HG03457 (cell line): ENCODE measurements at regions not wholly inside any gene's neighbourhood (a gene's known extent, or its start where the extent isn't known, plus 50 kb on each side); places are given as distances from the start of the nearest gene placed in this dataset.
"Not testable (repeated sequence)": the region's sequence is repeated elsewhere in the genome, so short reads cannot be mapped to it uniquely, and the experiment has no call there.

Experiments used
- ATAC-seq: cut with Tn5 transposase; IDR thresholded peaks from one replicate; pipeline ENCODE4 v1.9.1; 2021; ENCODE audit warnings: moderate number of reproducible peaks; ENCODE audit not compliant: unreplicated experiment

DNA sequence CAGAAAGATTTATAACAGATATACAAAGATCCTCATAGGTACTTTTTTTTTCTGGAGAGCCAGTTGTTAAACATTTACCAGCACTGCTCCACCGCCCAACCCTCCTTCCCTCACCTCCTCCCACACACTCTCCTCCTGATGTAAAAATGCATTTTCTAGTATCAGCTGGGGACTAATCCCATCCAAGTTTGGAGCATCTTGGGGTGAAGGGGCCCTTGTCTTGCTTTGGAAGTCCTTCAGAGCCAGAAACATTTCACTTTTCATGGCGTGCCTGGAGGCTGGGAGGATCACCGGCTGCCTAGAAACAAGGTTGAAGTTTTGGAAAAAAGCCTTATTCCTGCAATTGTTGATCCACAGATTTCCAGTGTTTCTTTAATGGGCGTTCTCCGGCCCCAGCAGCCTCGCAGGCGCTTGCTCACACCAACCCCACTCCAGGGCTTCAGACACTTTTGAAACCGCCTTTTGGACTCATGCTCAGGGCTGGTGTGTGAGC lies 165.1 kb upstream of the AFDN start:
- ATAC-seq = no peak

DNA sequence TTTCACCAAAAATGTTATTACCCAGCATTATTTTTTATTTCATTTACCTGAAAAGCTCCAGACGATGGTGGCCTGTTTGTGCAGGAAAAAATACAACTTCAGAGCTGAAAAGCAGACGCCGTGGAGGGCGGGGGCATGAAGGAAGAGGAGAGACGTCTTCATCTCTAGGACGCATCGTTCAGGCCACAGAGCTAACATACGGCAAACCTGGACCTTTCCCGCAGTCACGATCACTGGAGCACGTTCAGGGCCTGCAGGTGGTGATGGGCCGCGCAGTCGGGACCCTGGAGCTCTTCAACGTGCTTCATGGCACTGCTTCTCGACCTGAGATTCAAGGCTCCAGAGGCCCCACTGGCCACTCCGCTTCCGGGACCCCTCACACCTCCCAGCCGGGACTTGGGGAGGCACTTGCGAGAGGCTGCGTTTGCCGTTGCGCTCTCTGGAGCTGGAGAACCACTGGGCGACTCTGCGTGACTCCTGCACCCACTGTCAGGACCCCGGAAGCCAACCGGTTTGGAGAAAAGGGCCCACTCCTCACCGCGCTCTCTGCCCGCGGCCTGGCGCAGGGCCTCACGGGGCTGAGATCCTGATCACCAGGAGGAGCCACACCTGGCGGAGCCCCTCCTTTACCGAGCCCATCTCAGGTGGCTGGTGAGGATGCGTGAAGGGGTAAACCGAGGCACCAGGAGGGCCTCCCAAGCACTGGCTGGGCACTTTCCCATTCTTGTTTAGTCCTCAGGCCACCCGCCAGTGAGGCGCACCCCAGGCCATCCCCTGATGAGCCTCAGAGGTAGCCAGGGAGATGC lies 164.4 kb upstream of the AFDN start:
- ATAC-seq = no peak

DNA sequence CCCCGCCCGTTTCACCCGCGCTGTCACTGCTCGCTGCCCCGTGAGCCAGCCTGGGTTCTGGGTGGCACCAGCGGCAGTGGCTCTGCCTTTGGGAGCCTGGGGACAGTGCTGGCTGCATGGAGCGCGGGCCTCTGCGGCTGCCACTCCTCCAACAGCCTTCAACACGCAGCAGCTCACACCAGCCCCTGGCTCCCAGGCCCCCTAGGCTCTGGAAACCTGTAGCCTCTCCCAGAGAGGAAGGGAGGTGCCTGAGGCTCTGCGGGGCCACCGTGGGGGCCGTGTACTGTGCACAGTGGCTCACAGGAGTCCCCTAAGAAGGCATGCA lies 163.9 kb upstream of the AFDN start:
- ATAC-seq = no peak

DNA sequence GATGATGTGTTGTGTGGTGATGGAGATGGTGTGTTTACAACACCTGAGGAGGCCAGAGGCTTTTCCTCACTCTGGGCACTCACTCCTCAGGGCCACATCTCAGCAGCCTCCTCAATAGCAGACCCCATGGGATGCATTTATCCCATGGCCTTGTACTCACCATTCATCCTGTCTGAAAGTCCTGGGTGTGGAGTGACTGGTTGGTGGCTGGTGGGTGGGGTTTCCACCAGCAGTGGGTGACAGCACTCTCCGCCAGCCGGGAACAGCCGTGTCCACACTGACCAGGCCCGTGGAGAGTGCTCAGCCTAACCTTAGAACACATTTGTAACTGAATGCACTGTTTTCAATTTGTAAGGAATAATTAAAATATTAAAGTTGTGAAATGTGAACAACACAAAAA lies 163.4 kb upstream of the AFDN start:
- no peak for ATAC-seq

DNA sequence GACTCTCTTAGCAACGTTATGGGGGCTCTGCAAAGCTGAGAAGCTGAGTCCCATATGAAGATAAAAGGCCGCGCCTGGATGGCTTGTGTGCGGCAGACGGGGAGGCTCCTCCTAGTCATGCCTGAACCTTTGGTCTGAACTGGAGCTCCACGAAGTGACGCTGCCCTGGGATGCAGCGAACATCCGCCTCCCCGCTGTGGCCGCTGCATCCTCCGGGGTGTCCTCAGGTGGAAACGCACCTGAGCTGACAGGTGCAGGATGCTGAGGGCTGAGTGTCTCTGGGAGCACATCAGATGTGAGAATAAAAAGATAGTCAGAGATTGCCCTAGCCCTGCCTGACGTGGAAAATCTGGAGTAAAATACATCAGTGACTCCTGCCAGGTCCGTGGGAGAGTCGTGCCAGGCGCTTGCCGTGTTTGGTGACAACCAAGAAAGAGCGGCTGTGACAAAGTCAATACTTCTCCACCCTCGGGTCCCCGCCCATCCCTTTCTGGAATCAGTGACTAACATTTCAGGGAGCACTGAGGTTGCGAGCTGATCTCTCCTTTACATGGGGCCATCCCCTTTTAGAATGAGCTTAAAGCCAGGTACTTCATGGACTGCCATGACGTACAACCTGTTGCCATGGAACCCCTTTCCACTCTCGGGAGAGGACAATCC lies 162.8 kb upstream of the AFDN start:
- ATAC-seq = no peak

DNA sequence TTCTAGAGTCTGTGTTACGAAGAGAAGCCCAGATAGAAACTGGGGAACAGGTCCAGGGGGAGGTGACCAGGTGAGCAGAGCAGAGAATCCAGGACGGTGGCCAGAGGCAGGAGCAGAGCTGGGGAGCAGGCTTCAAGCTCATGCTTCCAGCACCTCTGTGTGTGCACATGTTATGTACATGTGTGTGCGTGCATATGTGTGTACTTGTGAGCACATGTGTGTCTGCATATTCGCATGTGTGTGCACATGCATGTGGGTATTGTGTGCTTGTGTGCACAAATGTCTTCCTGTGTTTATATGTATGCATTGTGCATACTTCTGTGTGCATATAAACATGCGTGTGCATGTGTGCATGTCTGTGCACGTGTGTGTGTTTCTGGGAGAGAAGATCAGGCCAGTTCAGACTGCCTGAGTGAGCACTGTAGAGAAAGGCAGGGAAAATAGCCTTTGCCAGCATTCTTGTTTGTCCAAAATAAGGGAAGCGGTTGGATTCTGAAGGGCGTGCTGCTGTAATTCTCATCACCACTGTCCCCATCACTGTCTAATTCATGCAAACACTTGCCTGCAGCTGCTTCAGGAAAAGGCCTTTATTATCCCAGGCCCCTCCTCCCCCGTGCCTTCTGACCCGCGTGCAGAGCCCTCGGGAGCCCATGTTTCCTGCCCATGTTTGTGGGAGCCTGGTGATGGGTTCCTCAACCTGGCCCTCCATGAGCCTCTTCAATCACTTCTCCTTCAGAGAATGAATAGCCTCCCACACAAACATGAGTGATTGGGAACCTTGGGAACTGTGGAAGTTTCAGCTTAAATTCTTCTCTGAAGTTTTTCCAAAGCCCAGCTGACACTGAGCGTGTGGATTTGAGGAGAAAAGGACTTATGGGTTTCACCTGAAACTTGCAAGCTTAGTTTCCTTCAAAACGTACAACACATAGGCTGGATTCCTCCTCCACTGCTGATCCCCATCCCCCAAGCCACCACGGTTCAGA lies 161.7 kb upstream of the AFDN start:
- ATAC-seq = no peak

DNA sequence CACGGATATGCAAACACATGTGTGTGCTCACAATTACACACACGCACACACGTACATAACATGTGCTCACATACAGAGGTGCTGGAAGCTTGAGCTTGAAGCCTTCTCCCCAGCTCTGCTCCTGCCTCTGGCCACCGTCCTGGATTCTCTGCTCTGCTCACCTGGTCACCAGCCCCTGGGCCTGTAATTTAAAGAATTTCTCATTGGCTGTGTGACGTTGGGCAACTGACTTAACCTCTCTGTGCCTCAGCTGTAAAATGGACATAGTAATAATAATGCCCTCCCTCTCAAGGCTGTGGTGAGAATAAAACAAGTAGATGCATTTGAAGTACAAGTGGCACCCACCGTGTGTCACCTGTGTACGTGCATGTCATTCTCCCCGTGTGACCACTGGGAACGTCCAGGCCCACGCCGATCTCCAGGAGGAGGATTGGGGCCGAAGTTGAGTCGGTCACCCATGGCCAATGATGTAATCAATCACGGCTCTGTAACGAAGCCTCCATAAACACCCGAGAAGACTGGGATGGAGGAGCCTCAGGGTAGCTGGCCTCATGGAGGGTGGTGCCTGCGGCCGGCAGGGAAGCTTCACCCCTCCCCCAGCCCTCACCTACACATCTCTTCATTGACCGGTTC lies 160.9 kb upstream of the AFDN start:
- no peak for ATAC-seq

DNA sequence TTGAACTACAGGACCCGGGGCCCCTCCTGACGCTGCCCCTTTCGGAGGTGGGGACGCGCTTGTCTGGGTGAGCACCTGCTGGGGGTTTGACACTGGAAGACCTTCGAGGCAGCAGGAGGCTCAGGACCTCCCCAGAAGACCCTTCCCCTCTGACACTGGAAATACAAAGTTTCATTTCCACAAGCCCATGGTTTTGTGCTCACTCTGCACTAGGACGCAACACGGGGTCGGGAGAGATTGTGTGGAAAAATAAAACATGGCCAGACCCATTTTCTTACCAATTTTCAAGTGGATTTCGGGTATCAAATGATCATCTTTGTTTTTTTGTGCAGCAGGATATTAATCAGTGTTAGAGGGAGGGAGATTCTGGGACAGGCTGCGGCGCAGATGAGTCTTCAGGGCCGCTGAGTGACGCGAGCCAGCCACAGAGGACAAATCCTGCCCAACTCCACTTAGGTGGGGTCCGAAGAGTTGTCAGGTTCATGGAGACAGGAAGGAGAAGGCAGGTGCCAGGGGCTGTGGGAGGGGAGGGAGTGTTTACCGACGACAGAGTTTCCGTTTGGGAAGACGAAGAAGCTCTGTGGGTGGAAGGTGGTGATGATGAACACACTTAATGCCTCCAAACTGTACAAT lies 160.0 kb upstream of the AFDN start:
- no peak for ATAC-seq

DNA sequence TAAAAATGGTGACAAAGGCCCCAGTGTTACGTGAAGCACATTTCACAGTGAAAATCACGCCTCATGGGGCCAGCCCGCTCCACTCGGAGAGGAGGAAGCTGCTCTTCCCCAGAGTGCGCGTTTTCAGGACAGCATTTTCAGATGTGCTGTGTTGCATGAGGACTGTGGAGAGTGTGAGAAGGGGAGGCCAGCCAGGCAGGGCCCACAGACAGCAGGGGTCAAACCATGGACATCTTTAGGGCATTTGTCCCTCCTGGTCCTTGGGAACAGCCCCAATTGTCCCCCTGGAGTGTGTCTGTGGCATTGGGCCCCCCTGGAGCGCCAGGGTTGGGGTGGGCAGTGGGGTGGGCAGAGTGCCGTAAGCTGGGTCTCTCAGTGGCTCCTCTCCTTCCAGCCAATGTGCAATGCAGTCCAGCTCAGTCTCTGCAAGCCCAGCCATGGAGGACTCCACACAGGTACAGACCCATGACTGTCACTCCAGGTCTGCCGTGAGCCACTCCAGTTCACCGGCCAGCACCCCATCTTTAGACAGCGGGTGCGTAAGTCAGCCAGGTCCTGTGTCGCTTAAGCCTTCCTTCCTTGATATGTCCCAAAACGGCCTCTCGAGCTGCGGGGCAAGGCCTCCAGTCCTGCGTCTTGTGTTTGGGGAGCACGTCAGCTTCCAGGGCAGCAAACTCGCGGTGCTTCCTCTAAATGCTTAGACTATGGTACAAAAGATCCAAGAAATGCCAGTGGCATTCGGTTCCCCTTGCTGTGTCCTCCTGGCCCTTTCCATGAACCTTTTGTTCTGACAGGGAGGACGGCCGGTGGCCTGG lies 159.3 kb upstream of the AFDN start:
- no peak for ATAC-seq

DNA sequence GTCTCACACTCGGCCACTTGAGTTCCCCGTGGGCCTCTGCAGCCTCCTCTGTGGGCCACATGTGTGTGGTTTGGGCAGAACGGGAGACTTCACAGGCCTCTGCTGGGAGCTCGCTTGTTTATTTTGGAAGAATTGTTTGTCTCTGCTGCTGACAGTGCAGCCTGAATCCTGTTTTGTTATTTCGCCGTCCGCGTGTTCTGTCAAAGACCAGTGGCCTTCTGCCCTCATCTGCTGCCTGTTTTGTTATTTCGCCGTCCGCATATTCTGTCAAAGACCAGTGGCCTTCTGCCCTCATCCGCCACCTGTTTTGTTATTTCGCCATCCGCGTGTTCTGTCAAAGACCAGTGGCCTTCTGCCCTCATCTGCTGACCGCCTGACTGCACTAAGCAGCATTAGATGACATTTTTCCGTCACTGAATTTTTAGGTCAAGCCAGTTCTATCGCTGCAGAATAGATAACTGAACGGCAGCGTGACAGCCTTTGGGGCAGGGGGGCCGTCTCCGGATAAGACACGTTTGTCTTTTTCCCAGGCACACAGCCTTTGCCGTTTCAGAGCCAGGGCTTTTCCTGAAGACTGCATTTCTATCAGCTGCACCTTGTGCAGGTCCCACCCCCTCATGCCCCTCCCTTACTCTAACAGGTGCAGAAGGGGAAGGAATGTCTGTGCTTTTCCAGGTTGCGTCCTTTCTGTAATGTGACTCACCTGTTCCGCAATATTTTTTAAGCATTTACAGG lies 158.5 kb upstream of the AFDN start:
- ATAC-seq = no peak

DNA sequence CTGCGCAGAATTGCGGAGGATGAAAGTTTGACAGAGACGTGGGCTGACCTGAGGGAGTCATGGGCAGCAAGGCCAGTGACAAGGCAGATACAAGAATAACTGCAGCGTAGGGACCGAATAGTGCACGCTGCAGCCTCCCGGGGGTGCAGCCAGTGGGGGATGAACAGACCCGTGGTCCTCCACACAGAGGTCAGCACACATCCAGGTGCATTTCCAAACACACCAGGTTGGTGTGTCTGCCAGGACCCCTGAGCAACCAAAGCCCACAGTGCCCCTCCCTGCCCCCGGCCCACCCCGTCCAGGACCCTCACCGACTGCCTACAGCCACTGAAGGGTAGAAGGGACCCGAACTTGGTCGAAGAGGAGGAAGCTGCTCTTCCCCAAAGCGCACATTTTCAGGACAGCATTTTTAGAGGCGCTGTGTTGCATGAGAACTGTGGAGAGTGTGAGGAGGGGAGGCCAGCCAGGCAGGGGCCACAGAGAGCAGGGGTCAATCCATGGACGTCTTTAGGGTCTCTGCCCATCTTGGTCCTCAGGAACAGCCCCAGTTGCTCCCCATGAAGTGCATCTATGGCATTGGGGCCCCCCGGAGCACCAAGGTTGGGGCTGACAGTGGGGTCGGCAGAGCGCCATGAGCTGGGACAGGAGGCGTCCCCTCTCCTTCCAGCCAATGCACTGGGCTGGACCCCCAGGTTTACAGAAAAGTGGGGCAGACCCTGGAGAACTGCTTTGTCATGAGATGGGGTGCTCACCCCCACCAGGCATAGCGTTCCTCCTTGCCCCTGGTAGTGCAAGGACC lies 157.8 kb upstream of the AFDN start:
- no peak for ATAC-seq

DNA sequence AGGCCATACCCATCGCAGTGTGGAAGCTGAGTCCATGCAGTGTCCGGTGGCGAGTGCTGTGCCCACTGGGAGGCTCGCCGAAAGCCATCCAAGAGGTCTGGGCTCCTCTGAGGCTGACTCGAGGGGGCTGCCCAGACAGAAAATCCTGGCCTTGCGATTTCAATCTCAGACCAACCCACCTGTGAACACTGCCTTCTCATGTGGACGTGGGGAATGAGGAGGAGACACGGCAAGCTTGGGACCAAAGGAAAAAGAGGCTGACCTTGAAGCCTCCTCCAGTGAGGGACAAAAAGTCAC lies 157.2 kb upstream of the AFDN start:
- ATAC-seq = no peak

DNA sequence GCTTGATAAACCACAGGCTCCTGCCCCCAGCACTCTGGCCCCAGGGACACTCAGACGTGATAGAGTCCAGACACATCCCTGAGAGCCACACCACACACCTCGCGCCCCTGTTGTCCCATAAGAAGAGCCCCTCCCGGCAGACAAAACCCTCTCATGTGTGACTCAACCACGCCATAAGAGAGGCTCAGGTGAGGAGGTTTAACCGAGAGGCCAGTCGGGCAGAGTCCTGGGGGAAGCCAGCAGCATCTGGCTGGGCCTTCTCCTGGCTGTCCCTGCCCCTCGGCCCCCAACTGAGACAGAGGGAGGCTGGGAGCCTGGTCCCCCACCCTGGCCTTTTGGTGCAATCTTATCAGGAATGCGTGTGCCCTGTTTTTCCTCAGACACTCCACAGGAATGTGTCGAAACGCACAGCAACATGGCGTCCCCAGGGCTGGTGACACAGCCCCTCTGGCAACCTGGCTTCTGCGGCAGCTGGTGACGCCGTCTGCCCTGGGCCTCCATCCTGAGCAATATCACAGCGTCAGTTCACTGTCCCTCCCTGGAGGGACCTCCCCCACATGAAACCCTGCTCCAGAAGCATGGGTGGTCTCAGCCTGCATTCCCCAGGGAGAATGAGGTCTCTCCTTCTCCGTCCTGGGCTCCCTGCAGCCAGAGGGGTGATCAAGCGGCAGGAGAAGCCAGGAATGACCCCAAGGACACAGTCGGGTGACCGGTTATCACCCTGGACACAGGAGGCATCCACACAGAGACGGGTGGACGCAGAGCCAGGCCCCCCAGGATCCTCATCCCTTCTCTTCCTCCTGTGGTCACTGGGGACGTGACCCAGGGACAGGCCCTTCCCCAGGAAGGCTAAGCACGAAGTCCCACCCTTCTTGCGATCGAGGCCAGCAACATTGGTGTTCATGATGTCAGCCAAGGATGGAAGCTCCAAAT lies 156.6 kb upstream of the AFDN start:
- ATAC-seq = no peak

DNA sequence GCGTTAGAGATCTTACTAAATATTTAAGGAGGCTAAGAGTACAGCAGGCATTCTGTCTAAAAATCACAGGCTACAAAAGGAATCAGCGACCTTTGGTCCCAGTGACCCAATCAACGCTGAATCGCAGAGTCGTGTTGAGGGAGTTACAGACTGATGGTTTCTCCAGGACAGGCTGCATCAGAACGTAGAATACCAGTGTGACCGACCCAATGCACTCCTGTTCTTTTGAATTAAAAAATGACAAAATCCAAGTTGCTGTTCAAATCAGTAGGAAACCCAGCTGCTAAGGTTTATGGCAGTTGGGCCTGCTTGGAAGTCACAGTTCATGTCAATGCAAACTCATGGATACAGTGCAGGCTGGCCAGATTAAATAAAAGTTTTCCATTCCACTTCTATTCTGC lies 155.8 kb upstream of the AFDN start:
- ATAC-seq = no peak

DNA sequence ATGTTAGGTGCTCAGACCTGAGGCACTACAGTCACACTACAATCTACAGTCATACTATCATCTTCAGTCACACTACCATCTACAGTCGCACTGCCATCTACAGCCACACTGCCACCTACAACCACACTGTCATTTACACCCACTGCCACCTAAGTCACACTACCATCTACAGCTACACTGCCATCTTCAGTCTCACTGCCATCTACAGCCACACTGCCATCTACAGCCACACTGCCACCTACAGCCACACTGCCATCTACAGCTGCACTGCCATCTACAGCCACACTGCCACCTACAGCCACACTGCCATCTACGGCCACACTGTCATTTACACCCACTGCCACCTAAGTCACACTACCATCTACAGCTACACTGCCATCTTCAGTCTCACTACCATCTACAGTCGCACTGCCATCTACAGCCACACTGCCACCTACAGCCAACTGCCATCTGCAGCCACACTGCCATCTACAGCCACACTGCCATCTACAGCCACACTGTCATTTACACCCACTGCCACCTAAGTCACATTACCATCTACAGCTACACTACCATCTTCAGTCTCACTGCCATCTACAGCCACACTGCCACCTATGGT lies 155.2 kb upstream of the AFDN start:
- ATAC-seq = not testable (repeated sequence)

DNA sequence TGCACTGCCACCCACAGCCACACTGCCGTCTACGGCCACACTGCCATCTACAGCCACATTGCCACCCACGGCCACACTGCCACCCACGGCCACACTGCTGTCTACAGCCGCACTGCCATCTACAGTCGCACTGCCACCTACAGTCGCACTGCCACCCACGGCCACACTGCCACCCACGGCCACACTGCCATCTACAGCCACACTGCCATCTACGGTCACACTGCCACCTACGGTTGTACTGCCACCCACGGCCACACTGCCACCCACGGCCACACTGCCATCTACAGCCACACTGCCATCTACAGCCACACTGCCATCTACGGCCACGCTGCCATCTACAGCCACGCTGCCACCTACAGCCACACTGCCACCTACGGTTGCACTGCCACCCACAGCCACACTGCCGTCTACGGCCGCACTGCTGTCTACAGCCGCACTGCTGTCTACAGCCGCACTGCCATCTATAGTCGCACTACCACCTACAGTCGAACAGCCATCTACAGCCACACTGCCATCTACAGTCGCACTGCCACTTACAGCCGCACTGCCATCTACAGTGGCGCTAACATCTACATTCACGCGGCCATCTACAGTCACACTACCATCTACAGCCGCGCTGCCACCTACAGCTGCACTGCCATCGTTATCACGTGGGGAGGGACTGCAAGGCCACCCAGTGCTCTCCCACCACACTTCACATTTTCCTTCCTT lies 154.6 kb upstream of the AFDN start:
- ATAC-seq = no peak
